Endodermal cell (in vitro differentiated cells): ENCODE measurements at regions not wholly inside any gene's neighbourhood (a gene's known extent, or its start where the extent isn't known, plus 50 kb on each side); places are given as distances from the start of the nearest gene placed in this dataset.

Source experiments
- DNase-seq: peaks from one replicate; pipeline ENCODE4 v3.0.0-alpha.2; 2017
- H3K27ac ChIP-seq: 2 replicates; pipeline ENCODE4 v1.5.1; 2013; ENCODE audit warnings: mild to moderate bottlenecking, low read depth, low read length, moderate library complexity
- H3K27me3 ChIP-seq: 2 replicates; pipeline ENCODE4 v1.6.1; 2013; ENCODE audit warnings: mild to moderate bottlenecking, low read length, moderate library complexity; ENCODE audit not compliant: insufficient read depth, control insufficient read depth, poor library complexity, severe bottlenecking
- H3K36me3 ChIP-seq: 2 replicates; pipeline ENCODE4 v1.7.0; 2013; ENCODE audit warnings: mild to moderate bottlenecking, low read length, moderate library complexity; ENCODE audit not compliant: control insufficient read depth, insufficient read depth
- H3K4me1 ChIP-seq: one replicate; pipeline ENCODE4 v1.7.0; 2013; ENCODE audit warnings: low read length; ENCODE audit not compliant: control insufficient read depth, insufficient read depth
- H3K4me3 ChIP-seq: 2 replicates; pipeline ENCODE4 v1.5.1; 2013; ENCODE audit warnings: mild to moderate bottlenecking, low read length, moderate library complexity
- H3K9ac ChIP-seq: 2 replicates; pipeline ENCODE4 v1.6.1; 2013; ENCODE audit warnings: mild to moderate bottlenecking, low read length, moderate library complexity; ENCODE audit not compliant: poor library complexity, severe bottlenecking; ENCODE audit errors: extremely low read depth
- H3K9me3 ChIP-seq: 2 replicates; pipeline ENCODE4 v1.6.1; 2013; ENCODE audit warnings: mild to moderate bottlenecking, low read length, moderate library complexity; ENCODE audit not compliant: control insufficient read depth
- H3K27ac Mint-ChIP-seq: 2 replicates; pipeline ENCODE4 v1.8.0; 2020; ENCODE audit warnings: mixed read lengths
- H3K27me3 Mint-ChIP-seq: 2 replicates; pipeline ENCODE4 v1.8.0; 2021; ENCODE audit warnings: mild to moderate bottlenecking, mixed read lengths; ENCODE audit not compliant: insufficient read depth
- H3K36me3 Mint-ChIP-seq: 2 replicates; pipeline ENCODE4 v1.8.0; 2020; ENCODE audit warnings: low read depth, mixed read lengths
- H3K4me1 Mint-ChIP-seq: 2 replicates; pipeline ENCODE4 v1.8.0; 2020; ENCODE audit warnings: mixed read lengths
- H3K4me3 Mint-ChIP-seq: 2 replicates; pipeline ENCODE4 v1.8.0; 2020; ENCODE audit warnings: mild to moderate bottlenecking, moderate library complexity, mixed read lengths
- H3K9me3 Mint-ChIP-seq: 2 replicates; pipeline ENCODE4 v1.8.0; 2020; ENCODE audit warnings: mild to moderate bottlenecking, mixed read lengths
- WGBS, 2 experiments: methylation state at CpG; one replicate each; pipeline versions ENCODE4 v1.1.5 to v1.1.7; 2013; ENCODE audit warnings: missing lambda C conversion rate in 2 of 2, mixed read lengths in 1 of 2; ENCODE audit not compliant: insufficient coverage in 1 of 2, insufficient read length in 1 of 2; 5-methylcytosine and 5-hydroxymethylcytosine counted together
- TF ChIP-seq, protein P1 (sequence below): fragments of 200-600 bp; sonication (generic); conservative IDR thresholded peaks from 2 replicates; pipeline ENCODE4 v1.5.0; 2021; ENCODE audit warnings: antibody characterized with exemption, mild to moderate bottlenecking

DNA sequence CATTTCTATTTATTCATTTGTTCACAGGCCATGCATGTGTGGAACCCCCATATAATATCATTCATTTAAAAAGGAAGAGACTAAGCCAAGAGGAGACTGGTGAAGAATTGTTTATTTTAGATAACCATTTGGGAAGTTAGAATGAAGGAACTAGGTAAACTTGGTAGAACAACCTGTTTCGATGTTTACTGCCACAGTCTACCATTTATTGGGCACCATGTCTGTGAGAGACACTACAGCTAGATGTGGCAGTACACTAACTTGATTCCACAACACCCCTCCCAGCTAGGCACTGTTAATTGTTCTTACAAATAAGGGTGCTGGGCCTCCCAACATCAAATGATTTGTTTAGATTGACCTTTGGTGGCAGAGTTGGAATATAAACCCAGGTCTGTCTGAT is 592.4 kb downstream of the EPM2A start:
- no peak overlapping the region for H3K4me3 Mint-ChIP-seq
- no peaks in the 10 kb centered on the region for H3K27me3 Mint-ChIP-seq
- no peaks in the 10 kb centered on the region for H3K27me3 ChIP-seq
- DNase-seq = no peak
- peaks cover 8% of the 10 kb centered on the region for H3K4me1 Mint-ChIP-seq
- no peak overlapping the region for H3K27ac Mint-ChIP-seq
- H3K36me3 ChIP-seq = no peaks in the 10 kb centered on the region
- TF ChIP-seq, protein P1, sequence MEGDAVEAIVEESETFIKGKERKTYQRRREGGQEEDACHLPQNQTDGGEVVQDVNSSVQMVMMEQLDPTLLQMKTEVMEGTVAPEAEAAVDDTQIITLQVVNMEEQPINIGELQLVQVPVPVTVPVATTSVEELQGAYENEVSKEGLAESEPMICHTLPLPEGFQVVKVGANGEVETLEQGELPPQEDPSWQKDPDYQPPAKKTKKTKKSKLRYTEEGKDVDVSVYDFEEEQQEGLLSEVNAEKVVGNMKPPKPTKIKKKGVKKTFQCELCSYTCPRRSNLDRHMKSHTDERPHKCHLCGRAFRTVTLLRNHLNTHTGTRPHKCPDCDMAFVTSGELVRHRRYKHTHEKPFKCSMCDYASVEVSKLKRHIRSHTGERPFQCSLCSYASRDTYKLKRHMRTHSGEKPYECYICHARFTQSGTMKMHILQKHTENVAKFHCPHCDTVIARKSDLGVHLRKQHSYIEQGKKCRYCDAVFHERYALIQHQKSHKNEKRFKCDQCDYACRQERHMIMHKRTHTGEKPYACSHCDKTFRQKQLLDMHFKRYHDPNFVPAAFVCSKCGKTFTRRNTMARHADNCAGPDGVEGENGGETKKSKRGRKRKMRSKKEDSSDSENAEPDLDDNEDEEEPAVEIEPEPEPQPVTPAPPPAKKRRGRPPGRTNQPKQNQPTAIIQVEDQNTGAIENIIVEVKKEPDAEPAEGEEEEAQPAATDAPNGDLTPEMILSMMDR = no peak
- H3K9me3 Mint-ChIP-seq = no peaks in the 10 kb centered on the region
- WGBS, 2 experiments = 96 to 100% methylated on average over 1 of the region's 1 CpG
- no peak overlapping the region for H3K4me3 ChIP-seq
- no peaks in the 10 kb centered on the region for H3K9me3 ChIP-seq
- H3K27ac ChIP-seq = no peak overlapping the region
- peaks cover 5% of the 10 kb centered on the region for H3K4me1 ChIP-seq
- no peak overlapping the region for H3K9ac ChIP-seq
- no peaks in the 10 kb centered on the region for H3K36me3 Mint-ChIP-seq

DNA sequence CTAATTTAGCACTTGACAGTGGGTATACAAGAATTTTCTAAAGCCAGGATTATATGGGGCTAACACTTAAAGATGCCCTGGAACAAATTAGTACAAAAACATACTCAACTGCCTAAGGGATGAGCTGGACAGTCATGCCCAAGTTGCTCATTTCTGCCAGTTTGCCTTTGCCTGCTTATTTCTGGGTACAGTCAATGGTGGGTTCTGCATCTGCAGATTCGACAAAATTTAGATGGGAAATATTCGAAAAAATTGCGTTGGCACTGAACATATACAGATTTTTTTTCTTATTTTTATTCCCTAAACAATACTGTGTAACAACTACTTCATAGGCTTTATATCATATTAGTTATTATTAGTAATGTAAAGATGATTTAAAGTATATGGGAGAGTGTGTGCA is 591.9 kb downstream of the EPM2A start:
- TF ChIP-seq, protein P1 = no peak
- Mint-ChIP-seq H3K9me3 (no peaks in the 10 kb centered on the region), H3K4me1 (peaks cover 8% of the 10 kb centered on the region), H3K4me3 (no peak overlapping the region), H3K27me3 (no peaks in the 10 kb centered on the region), H3K36me3 (no peaks in the 10 kb centered on the region), H3K27ac (no peak overlapping the region)
- H3K4me1 ChIP-seq = peaks cover 5% of the 10 kb centered on the region
- H3K9me3 ChIP-seq = no peaks in the 10 kb centered on the region
- no peak for DNase-seq
- no peak overlapping the region for H3K4me3 ChIP-seq
- 86 to 100% methylated on average over 3 of the region's 3 CpGs for WGBS, 2 experiments
- H3K36me3 ChIP-seq = no peaks in the 10 kb centered on the region
- no peak overlapping the region for H3K9ac ChIP-seq
- H3K27me3 ChIP-seq = no peaks in the 10 kb centered on the region
- no peak overlapping the region for H3K27ac ChIP-seq

DNA sequence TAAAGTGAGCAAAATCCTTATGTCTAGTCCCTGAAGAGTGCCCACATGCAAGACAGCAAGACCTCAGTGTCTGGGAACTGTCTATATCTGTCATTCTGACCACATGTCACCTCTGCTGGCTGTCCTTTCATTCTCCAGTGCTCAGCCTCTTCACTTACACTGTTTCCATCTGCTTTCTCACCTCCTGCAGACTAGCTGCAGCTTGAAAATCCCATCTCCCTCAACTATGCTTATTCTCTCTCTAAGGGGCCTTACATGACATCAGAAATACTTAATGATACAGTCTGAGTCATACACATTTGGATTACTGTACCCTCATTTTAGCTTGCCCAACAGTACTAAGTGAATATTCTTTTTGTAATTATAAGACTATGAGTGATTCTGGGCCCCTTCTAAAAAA is 587.8 kb downstream of the EPM2A start:
- no peak for DNase-seq
- Mint-ChIP-seq H3K36me3 (no peaks in the 10 kb centered on the region), H3K4me1 (peaks cover 6% of the 10 kb centered on the region), H3K27me3 (no peaks in the 10 kb centered on the region), H3K4me3 (no peak overlapping the region), H3K9me3 (no peaks in the 10 kb centered on the region), H3K27ac (no peak overlapping the region)
- Histone ChIP-seq H3K27me3 (no peaks in the 10 kb centered on the region), H3K9me3 (no peaks in the 10 kb centered on the region), H3K4me3 (no peak overlapping the region), H3K36me3 (no peaks in the 10 kb centered on the region), H3K4me1 (no peaks in the 10 kb centered on the region), H3K27ac (no peak overlapping the region), H3K9ac (no peak overlapping the region)
- TF ChIP-seq, protein P1 = no peak
